ENCODE measurements at regions not wholly inside any gene's neighbourhood (a gene's known extent, or its start where the extent isn't known, plus 50 kb on each side); places are given as distances from the start of the nearest gene placed in this dataset.

DNA sequence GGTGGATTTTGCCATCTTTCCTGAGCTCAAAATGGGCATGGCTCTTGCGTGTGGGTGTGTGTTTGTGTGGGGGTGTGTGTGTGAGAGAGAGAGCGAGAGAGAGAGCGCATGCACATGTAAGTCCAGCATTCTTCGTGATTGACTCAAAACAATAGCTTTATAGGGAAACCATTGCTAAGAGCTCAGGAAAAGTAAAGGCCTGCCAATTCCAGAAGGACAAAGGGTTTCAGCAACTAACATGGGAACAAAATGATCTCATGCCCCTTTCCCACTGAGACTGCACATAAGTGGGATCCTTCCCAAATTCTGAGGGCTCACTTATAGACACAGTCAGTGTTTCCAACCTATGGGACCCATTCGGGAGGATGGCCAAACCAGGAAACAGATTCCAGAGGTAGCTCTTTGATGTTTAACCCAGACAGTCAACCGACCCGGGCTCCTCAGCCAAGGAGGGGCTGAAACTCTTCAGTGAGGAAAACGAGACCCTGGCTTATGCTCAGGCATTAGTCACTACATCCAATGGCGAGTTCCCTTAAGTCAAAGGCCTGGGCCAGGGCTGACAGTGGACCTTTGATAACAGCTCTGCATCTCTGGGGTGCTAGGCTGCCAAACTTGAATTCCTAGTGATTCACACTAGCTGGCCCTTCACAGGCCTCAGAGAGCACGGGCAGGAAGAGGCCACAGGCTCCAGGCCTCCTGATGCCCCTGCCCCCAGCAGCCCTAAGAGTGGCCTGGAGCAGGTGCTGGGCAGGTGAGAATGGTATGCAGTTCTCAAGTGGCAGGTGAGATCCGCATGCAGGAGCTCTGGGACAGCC, 305.0 kb upstream of the C2CD4B start:
- no peak for DNase-seq

DNA sequence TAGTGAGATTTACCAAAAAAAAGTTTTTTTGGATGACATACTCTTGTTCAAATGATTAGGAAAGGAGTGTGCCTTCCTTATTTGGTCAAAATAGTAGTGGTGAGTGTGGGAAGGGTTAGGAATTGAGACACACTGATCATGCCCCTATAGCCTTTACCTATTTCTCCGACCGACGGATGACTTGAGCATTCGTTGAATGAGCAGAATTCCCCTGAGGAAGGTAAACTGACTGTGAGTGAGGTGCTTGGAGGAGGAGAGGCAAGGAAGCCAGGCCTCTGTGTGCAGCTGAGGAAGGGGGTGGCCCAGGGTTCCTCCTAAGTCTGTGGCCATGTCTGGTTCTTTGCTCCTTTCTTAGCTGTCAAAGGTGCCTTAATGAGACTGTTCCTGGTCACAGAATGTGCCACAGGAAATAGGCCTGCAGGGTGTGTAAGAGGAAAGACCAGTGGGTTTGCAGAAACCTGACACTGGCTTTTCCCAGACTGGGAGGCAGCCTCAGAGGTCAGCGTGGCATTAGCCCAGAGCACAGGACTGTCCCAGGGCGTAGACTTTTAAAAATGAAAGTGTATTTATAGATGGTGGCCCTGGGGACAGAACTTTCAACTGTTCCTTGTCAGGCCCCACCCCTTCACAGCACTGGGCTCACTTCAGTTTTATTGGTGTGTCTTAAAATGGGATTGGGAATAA, 307.7 kb upstream of the C2CD4B start:
- no peak for DNase-seq

DNA sequence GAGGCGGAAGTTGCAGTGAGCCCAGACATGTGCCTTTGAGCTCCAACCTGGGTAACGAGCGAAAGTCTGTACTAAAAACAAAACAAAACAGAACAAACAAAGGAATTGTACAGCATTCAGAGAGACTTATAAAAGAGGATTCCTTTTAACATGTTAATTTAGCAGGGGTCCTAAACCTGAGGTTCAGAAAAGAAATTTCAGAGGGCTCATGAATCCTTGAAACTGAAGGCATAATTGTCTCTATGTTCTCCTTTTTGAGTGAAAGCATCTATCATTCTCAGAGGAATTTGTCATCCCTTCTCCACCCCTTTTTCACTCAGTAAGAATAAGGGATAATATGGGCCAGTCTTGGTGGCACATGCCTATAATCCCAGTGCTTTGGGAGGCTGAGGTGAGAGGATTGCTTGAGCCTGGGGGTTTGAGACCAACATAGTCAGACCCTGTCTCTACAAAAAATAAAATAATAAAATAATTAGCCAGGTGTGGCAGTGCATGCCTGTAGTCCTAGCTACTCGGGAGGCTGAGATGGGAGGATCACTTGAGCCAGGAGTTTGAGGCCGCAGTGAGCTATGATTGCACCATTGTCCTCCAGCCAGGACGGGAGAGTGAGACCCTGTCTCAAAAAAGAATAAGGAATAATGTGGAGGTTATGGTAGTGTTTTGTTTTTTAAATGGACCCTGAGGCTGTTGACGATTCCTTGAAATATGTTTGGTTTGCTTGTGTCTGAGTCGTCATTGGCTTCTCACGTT, 309.1 kb upstream of the C2CD4B start:
- no peak for DNase-seq

DNA sequence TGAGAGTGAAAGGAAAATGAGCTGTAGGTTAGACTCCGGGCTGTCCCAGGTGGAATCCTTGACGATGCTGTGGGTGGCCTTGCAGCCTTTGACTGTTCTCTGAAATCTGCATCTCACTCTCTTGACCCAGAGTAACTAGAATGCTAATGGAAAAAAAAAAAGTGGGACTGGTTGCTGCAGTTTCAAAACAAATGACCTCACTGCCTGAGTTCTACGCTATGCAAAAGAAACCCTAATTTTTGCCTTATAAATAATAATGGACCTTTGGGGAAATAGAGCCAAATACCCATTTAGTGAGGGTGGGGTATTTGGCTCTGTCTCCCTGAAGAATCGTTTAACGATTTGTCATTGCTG, 309.7 kb upstream of the C2CD4B start:
- DNase-seq = no peak

DNA sequence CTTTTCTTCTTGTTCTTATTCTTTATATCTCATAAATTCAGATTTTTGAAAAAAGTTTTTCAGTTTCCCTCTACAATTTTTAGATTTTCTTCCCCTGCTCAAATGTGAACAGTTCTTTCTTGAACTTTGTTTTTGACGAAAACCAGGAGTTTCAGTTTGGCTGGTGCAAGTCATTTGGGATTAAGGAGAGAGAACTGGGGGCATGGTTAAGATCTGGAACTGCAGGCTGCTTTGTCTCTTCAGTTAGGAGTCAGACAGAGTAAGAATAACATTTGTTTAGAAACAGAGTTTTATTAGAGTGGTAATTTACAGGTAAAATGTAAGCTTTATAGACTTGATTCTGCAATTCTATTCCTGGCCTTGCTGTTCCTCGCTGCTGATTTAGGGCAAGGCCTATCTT, 310.5 kb upstream of the C2CD4B start:
- no peak for DNase-seq

DNA sequence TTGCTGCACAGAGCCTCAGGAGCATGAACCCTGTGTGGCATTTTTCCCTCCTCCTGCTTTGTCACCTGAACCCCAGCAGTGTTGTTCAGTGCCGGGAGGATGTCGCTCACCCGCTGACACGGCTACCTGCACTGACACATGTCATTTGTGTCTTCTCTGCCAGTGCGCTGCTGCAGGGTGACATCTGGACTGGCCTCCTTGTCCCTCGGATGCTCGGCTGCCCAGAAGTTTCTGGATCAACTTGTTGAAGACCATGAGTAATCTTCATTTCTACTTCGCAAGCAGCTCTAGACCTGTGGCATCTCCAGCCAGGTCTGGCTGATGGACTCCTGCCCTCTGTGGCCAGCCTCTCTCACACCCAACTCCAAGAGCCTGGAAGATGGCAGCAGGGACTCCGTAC, 311.1 kb upstream of the C2CD4B start:
- no peak for DNase-seq

DNA sequence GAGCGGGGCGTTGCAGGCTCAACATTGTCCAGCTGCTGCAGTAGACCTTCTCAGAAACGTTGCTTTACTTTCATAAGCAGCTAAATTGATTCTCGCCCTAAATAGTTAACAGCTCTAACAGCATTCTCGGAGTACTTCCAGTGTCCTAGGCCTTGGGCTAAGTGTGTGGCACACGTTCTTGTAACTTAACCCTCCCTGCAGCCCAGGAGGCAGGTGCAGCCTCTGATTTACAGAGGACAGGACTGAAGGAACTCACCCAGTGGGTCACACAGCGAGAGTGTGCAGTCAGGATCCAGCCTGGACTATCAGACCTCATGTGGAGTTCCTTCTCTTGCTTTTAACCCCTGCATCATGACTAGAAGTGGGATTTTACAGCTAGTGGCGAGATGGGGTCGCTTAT, 312.8 kb upstream of the C2CD4B start:
- DNase-seq = no peak

DNA sequence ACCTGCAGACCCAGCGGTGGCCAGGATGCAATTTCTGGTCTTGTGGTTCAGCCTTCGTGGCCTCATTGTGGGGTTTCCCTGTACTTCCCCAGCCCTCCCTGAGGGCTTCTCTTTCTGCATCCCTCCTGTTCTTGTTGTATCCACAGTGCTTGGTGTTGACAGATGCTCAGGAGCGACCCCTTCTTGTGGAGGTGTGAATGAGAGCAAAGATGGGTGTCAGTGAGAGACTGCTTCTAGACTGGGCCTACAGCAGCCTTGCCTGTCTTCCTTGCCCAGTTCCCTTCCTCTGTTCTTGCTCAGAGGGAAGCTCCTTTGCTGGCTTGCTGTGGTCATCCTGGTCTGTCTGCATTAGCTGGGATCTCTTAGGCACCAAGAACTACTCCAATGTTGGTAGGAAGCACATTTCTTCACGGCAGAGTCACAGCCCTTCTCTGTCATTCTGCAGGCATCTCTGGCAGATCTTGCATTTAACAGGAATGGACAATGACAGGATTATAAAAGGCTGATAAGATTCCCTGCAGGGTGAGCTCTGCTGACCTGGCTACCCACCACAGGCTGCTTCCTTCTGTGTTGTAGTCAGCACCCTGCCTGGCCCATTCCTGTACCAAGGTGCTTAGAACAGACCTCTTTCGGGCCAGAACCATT, 317.8 kb upstream of the C2CD4B start:
- DNase-seq = no peak

DNA sequence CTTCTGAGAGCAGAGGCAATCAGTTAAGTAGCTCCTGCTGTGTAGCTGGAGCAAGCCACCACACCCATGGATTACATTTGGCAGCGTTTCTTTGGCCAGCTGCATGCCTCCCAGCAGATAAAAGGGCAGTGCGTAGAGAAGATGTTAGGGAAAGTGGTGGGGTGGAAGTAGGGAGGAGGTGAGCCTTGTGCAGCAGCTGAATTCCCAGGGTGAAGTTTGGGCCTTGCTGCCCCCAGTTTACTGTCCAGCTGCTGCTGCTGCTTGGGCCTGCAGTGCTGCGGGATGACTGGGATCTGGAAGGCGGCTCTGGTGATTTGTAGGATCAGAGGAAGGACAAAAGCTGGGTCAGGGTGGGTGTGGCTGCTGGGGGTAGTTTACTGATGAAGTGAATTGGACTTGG, 318.7 kb upstream of the C2CD4B start:
- DNase-seq = no peak

DNA sequence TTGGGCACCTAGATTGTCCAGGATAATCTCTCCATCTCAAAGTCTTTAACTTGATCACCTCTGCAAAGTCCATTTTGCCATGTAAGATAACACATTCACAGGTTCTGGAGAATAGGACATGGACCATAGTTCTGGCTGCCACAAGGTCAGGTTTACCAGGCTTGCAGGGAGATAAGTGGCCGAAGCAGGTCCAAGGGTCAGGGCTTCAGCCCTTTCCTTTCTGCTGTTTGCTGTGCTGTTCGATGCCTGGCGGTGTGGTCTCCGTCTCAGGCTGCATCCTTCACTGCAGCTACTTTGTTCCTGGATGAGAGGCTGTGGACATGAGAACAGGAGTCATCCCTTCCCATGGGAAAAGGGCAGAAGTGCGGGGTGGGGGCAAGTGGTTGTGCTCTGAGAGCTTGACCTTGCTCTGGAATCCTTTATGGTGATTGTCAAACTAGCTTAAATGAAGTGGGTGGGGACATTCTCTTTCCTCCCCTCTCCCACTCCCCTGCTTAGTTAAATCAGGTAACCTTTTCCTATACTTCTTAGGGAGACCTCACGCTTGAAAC, 320.2 kb upstream of the C2CD4B start:
- no peak for DNase-seq

DNA sequence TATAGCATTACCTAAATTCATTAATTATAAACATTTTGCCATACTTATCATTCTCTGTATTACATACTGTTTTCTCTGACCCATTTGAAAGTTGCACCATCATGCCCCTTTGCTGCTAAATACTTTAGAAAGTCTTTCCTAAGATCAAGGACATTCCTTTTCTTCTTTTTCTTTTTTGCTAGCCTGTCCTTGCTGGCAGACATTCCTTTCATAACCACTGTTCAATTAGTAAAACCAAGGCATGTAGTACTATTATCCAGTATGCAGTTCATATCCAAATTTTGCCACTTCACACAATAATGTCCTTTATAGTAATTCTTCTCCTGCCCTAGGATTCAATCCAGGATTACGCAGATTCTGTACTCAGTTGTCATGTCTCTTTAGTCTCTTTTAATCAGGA, 321.0 kb upstream of the C2CD4B start:
- DNase-seq = no peak

DNA sequence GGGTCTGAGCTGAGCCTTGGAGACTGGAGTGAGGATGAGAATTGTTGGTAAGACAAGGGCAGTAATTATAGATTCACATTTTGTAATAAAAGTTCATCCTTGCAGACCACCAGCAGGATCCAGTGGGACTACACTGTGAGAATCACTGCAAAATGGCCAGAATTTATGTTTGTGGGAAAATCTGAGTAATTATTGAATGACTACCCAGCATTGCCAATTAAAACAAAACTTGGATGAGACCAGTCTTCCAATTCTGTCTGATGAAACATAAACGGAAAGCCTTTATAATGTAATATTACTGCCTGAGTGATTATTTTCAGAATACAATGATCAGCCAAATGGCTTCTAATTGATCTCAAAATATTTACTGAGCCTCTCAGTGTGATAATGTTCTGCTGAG, 323.3 kb upstream of the C2CD4B start:
- no peak for DNase-seq

DNA sequence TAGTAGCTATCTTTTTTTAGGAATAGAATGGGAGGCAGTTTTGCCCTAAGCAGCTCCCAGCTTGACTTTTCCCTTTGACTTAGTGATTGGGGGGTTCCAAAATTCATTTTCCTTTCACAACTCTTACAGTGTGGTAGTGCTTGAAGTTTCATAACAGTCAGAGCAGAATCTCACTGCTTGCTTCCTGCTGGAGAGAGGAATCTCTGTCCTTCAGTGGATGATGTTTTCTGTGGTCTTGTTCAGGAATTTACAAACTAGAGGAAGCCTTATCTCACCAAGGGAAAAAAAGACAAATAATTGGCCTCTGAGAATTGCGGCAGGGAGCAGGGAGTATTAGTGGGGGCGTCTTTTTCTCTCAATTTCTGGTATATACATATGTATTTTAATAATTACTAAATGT, 326.6 kb upstream of the C2CD4B start:
- no peak for DNase-seq

DNA sequence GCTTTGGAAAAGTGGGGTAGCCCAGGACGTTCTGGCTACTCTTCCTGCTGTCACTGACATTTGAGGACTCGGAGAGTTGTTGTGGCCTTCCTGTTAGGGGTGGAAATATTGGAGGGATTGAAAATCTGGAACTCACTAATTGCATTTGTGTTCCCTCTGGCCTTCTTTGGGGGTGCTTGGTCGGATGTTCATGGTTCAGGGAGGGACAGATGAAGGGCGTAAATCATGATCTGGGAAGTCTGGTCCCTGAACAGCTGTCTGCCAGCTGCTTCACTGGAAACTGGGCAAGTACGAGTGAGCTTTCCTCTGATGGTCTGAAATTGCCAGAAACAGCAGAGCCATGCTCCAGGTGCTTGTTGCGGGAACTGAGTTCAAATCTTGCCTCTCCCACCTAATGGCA, 327.8 kb upstream of the C2CD4B start:
- peak; percentile 45 for DNase-seq

DNA sequence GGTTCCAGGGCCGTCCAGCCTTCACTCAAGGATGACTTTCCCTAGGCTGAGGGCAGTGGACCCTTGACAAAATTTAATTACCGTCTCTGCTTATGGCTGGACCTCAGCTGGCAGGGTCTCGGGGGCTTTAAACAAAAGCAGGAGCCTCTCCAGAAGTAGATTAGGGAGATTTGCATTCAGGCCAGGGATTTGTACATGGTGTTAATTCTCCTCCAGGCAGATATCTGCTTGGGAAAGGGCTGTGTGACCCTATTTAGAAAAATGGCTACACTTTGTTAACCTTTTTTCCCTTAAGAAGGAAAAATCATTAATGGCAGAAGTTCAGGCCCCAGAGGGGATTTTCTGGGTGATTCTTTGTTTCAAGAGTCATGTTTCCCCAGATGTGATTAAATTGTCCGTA, 329.1 kb upstream of the C2CD4B start:
- no peak for DNase-seq

DNA sequence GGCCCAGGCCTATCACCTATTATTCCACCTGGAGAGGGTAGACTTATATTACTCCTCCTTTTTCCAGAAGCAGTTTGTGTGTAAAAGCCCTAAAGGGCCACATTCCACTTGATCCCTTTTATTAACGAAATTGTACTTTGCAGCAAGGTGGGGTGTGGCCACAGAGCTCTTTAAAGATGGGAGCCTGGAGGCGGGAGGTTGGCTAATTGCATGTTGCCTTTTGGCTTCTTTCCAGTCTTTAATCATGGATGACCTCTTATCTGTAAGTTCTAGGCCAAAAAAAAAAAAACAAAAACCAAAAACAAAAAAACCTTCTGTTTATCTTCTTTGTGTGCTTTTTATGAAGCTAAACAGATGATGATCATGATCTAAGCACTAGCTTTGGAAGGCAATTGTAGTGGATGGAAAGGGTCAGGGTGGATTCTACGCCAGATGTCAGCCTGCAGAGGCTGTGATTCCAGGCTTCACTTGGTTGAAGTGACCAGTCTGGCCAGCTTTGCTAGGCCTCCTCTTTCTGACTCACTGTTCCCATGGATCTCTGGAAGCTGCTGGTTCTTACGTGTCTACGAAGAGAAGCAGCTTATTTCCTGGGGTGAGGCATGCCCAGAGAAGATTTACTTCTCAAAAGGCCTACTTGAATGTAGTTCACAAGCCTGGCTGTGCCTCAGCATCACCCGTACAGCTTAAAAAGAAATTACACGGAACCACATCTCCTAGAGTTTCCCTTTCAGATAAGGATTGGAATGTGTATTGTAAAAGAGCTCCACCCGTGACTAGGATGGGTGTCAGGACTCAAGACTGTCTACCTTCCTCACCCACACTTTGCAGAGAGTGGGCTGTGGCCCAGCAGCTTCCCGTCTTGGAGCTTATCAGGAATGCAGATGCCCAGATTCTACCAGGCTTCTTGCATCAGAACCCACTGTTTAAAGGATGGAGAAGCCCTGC, 330.9 kb upstream of the C2CD4B start:
- no peak for DNase-seq

DNA sequence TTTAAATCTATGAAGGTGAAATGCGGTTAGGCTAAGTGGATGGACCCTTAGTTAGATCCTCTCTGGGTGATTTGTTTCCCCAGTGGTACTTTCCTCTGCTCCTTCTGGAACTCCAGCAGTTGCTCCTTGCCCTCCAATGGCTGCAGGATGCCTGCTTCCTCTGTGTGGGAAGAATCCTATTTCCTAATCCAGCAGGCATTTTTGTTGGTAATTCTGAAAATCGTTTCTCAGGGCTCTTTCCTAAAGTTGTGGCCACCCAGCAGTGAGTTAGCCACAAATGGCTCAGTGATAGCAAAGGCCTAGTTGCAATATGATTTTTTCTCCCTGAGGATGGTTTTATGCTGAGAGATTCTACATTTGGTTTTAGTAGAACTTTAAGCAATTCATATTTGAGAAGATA, 332.3 kb upstream of the C2CD4B start:
- DNase-seq = no peak

DNA sequence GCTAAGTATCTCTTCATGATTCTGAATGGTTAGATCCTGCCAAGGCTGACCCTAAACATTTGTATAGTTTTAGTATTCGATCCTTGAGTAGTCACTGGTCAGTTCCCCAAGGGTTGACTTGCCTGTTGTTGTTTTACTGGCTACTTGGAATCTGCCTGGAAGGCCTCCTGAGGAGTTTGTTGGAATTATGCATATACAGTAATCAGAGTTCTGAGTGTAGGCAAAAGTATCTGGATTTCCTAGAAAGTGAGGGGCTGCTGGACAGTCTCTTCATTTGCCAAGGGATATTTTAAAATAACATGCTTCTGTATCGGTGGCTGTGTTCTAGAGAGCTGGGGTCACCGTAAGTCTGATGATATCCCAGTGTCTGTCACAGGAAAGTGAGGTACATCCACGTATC, 333.2 kb upstream of the C2CD4B start:
- no peak for DNase-seq

DNA sequence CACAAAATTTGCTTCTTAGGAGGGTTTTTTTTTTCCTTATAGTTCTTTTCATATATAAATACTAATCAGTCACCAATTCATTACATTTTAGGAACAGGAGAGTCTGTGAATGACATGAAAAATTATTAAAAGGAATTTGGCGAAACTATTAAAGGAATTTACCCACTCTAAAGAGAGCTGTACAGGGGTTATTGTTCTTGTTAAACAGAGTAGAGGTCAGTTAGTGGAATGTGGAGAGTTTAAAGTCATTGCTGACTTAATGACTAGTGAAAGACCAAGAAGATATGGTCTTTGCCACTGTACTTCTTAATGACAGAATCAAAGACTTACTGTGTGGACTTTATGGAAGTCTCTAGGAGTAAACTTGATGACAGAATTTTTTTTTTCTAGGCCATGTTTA, 333.6 kb upstream of the C2CD4B start:
- DNase-seq = no peak

DNA sequence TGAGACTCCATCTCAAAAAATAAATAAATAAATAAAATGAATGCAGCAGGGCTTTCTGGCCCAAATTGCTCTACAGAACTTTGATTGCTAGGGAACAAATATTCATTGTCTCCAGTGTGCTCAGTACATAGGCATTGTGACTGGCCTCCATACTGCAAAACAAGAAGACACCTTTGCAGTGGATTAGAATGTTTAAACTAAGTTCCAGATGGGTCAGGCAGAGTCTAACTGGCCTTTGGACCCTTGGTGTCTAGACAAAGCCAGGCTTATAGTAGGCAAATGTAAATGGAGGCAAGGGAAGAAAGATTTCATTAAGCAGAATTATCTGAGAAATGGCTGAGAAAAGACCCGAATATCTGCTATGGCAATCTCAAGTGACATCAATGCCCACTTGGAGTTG, 335.2 kb upstream of the C2CD4B start:
- no peak for DNase-seq

DNA sequence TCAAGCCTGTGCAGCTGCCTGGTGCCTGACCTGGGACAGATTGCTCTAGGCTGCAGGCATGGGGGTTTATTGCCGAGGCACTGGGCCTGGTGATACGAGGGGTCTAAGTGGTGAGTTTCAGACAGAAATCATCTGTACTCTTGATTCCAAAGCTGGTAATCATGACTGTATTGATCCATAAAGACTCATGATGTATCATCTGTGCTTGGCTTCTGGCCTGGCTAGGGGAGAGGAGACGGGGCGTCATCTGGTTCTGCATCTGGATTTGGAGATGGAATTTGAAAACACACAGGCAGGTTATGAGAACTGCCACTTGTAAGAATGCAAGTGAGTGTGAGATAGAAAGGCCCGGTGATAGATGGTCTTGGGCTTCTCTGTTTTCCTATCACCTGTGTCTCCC, 337.4 kb upstream of the C2CD4B start:
- no peak for DNase-seq
